K562 (cell line): ENCODE measurements at regions not wholly inside any gene's neighbourhood (a gene's known extent, or its start where the extent isn't known, plus 50 kb on each side); places are given as distances from the start of the nearest gene placed in this dataset.

Source experiments
- CEBPB ChIP-seq: fragments of 450-650 bp; IDR thresholded peaks from 2 replicates; pipeline ENCODE4 v1.6.1; 2016; ENCODE audit warnings: missing genetic modification characterization, missing compliant biosample characterization
- CREB1 ChIP-seq, 2 experiments: sonication (generic) in 1 of 2; formaldehyde crosslinking in 1 of 2; IDR thresholded peaks; 2 replicates each; pipeline versions ENCODE4 v1.6.1 to v1.8.0; 2012 to 2022; ENCODE audit warnings: inconsistent platforms in 1 of 2, mild to moderate bottlenecking in 1 of 2, missing genetic modification reagents in 1 of 2, moderate library complexity in 1 of 2
- KDM1A ChIP-seq, 2 experiments: fragments of 450-650 bp; IDR thresholded peaks; 2 replicates each; pipeline ENCODE4 v1.6.1; 2016; ENCODE audit warnings: mild to moderate bottlenecking in 2 of 2
- MLX ChIP-seq, 2 experiments: fragments of 450-650 bp in 1 of 2; sonication (generic) in 1 of 2; formaldehyde crosslinking; conservative IDR thresholded peaks; 2 replicates each; pipeline versions ENCODE4 v1.4.0 to v1.8.1; 2020 to 2022; ENCODE audit warnings: mild to moderate bottlenecking in 1 of 2, missing genetic modification reagents in 1 of 2
- MNT ChIP-seq, 2 experiments: fragments of 450-650 bp; conservative IDR thresholded peaks; 2 replicates each; pipeline ENCODE4 v1.6.1; 2017; ENCODE audit warnings: mild to moderate bottlenecking in 2 of 2, moderate library complexity in 2 of 2
- NCOA4 ChIP-seq: fragments of 450-650 bp; IDR thresholded peaks from 2 replicates; pipeline ENCODE4 v1.6.1; 2018; ENCODE audit warnings: mild to moderate bottlenecking; ENCODE audit not compliant: partially characterized antibody
- NCOR1 ChIP-seq: fragments of 450-650 bp; IDR thresholded peaks from 2 replicates; pipeline ENCODE4 v1.6.1; 2016; ENCODE audit warnings: mild to moderate bottlenecking, moderate library complexity
- PRMT5 ChIP-seq: sonication (generic); formaldehyde crosslinking; IDR thresholded peaks from 2 replicates; pipeline ENCODE4 v1.5.0; 2020; ENCODE audit warnings: missing genetic modification reagents
- PTRF ChIP-seq: fragments of 450-650 bp; IDR thresholded peaks from 2 replicates; pipeline ENCODE4 v1.6.1; 2016; ENCODE audit warnings: mild to moderate bottlenecking, missing genetic modification characterization, missing compliant biosample characterization
- RAD51 ChIP-seq: fragments of 450-650 bp; IDR thresholded peaks from 2 replicates; pipeline ENCODE4 v1.7.1; 2016; ENCODE audit warnings: low read depth, mild to moderate bottlenecking, borderline replicate concordance
- TAF15 ChIP-seq: fragments of 200-400 bp; formaldehyde crosslinking; IDR thresholded peaks from 2 replicates; pipeline ENCODE4 v1.6.1; 2017; ENCODE audit warnings: mild to moderate bottlenecking, low read depth, low read length, moderate library complexity
- TEAD4 ChIP-seq, 2 experiments: sonication (generic) in 1 of 2; formaldehyde crosslinking in 1 of 2; IDR thresholded peaks; 2 replicates each; pipeline versions ENCODE4 v1.6.1 to v1.8.0; 2012 to 2022; ENCODE audit warnings: borderline replicate concordance in 1 of 2, inconsistent platforms in 1 of 2, low read length in 1 of 2, mild to moderate bottlenecking in 1 of 2, missing genetic modification reagents in 1 of 2
- TOE1 ChIP-seq, 2 experiments: fragments of 450-650 bp in 1 of 2; sonication (generic) in 1 of 2; formaldehyde crosslinking in 1 of 2; IDR thresholded peaks; 2 replicates each; pipeline versions ENCODE4 v1.7.1 to v1.8.0; 2016 to 2022; ENCODE audit warnings: borderline replicate concordance in 2 of 2, mild to moderate bottlenecking in 2 of 2, antibody characterized with exemption in 1 of 2, inconsistent platforms in 1 of 2, low read depth in 1 of 2, missing genetic modification reagents in 1 of 2, moderate library complexity in 1 of 2
- USF2 ChIP-seq: sonication (generic); formaldehyde crosslinking; IDR thresholded peaks from 2 replicates; pipeline ENCODE4 v1.5.0; 2020; ENCODE audit warnings: missing genetic modification reagents
- ZNF217 ChIP-seq: sonication (generic); formaldehyde crosslinking; IDR thresholded peaks from 2 replicates; pipeline ENCODE4 v1.8.0; 2022; ENCODE audit warnings: mild to moderate bottlenecking, missing genetic modification reagents
- ZNF384 ChIP-seq: IDR thresholded peaks from 2 replicates; pipeline ENCODE4 v1.6.1; 2012; ENCODE audit warnings: low read depth, low read length, improper control_type of control experiment

- TF ChIP-seq TEAD4 (IDR thresholded peaks at IDR 0.05; ENCODE audit: low read length) (peak; percentile 42), TEAD4 (CRISPR knock-in tag; IDR thresholded peaks at IDR 0.05; ENCODE audit: borderline replicate concordance) (no peak), USF2 (CRISPR knock-in tag) (peak; percentile 68), TAF15 (no peak), CREB1 (IDR thresholded peaks at IDR 0.05) (no peak), CREB1 (CRISPR knock-in tag; IDR thresholded peaks at IDR 0.05) (no peak), NCOA4 (no peak), ZNF217 (CRISPR knock-in tag) (no peak), PTRF (tag) (no peak), MLX (CRISPR knock-in tag; conservative IDR thresholded peaks at IDR 0.05) (no peak), TOE1 (IDR thresholded peaks at IDR 0.05; ENCODE audit: borderline replicate concordance) (no peak), TOE1 (CRISPR knock-in tag; IDR thresholded peaks at IDR 0.05; ENCODE audit: borderline replicate concordance, low read depth) (no peak), MNT (conservative IDR thresholded peaks at IDR 0.05) (no peak), PRMT5 (CRISPR knock-in tag) (no peak), ZNF384 (peak; percentile 83), CEBPB (tag) (peak; percentile 95), KDM1A (IDR thresholded peaks at IDR 0.05) (no peak), RAD51 (peak; percentile 45), NCOR1 (no peak)
- TF ChIP-seq, all 486 proteins: peak for 14
Measured at GRCh38 chr7:131011976-131012375, 278.0 kb upstream of the KLF14 start (continued).
